ENCODE measurements at regions not wholly inside any gene's neighbourhood (a gene's known extent, or its start where the extent isn't known, plus 50 kb on each side); places are given as distances from the start of the nearest gene placed in this dataset.

DNA sequence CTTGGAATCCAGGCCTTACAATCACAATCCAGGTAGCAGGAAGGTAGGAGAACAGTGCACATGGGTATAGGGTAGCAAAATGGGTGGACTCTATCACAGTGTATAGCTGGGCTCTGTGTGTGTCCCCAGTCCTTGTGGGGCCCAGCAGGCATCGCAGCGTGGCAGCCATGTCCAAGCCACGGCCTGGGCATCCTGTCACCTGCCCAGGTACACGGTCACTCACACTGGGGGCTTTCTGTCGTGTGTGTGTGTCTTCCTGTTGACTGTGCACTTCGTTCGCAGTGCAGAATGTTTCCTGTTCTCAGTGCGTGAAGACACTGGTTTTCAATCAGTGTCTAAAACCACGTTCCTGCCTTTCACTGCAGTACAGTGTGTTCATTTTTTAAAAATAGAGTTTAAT, 523.2 kb upstream of the JARID2 start:
- no peak for TF ChIP-seq POLR2A (IDR thresholded peaks at IDR 0.05)
- TF ChIP-seq, protein P1, sequence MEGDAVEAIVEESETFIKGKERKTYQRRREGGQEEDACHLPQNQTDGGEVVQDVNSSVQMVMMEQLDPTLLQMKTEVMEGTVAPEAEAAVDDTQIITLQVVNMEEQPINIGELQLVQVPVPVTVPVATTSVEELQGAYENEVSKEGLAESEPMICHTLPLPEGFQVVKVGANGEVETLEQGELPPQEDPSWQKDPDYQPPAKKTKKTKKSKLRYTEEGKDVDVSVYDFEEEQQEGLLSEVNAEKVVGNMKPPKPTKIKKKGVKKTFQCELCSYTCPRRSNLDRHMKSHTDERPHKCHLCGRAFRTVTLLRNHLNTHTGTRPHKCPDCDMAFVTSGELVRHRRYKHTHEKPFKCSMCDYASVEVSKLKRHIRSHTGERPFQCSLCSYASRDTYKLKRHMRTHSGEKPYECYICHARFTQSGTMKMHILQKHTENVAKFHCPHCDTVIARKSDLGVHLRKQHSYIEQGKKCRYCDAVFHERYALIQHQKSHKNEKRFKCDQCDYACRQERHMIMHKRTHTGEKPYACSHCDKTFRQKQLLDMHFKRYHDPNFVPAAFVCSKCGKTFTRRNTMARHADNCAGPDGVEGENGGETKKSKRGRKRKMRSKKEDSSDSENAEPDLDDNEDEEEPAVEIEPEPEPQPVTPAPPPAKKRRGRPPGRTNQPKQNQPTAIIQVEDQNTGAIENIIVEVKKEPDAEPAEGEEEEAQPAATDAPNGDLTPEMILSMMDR (IDR thresholded peaks at IDR 0.05): no peak
- TF ChIP-seq POLR2AphosphoS5 (IDR thresholded peaks at IDR 0.05): no peak
